Sigmoid colon (tissue), 3 donors: ENCODE measurements at regions not wholly inside any gene's neighbourhood (a gene's known extent, or its start where the extent isn't known, plus 50 kb on each side); places are given as distances from the start of the nearest gene placed in this dataset.

Source experiments
- POLR2A ChIP-seq, 2 donors: fragments of 450-650 bp; IDR thresholded peaks; one replicate each; pipeline ENCODE4 v1.6.1; 2016; ENCODE audit warnings: antibody characterized with exemption in 2 of 2, mild to moderate bottlenecking in 2 of 2, moderate library complexity in 2 of 2
- TF ChIP-seq, protein P1 (sequence below), 4 experiments: fragments of 450-650 bp in 3 of 4; fragments of 200-600 bp in 1 of 4; IDR thresholded peaks; one replicate each; pipeline ENCODE4 v1.5.1; 2016 to 2019; ENCODE audit warnings: antibody characterized with exemption in 4 of 4, mild to moderate bottlenecking in 3 of 4, moderate library complexity in 2 of 4

DNA sequence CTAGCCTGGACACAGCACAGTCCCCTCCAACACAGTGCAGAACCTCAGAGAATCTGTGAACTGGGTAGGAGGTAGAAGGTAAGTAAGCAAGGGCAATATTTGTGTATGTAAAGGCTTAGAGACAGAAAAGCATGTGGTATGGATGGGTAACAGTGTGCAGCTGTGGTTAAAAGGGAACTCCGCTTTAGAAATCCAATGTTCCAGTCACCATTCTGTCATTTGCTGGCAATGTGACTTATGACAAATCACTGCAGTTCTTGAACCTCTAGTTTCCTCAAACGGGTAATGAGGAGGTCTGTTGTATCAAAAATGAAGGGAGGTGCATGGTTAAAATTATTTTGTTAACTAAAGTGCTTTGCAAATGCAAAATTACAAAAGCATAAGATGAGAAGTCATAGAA, 125.5 kb upstream of the IFNE start:
- TF ChIP-seq, protein P1, sequence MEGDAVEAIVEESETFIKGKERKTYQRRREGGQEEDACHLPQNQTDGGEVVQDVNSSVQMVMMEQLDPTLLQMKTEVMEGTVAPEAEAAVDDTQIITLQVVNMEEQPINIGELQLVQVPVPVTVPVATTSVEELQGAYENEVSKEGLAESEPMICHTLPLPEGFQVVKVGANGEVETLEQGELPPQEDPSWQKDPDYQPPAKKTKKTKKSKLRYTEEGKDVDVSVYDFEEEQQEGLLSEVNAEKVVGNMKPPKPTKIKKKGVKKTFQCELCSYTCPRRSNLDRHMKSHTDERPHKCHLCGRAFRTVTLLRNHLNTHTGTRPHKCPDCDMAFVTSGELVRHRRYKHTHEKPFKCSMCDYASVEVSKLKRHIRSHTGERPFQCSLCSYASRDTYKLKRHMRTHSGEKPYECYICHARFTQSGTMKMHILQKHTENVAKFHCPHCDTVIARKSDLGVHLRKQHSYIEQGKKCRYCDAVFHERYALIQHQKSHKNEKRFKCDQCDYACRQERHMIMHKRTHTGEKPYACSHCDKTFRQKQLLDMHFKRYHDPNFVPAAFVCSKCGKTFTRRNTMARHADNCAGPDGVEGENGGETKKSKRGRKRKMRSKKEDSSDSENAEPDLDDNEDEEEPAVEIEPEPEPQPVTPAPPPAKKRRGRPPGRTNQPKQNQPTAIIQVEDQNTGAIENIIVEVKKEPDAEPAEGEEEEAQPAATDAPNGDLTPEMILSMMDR (IDR thresholded peaks at IDR 0.05) = no peak
- TF ChIP-seq POLR2A (IDR thresholded peaks at IDR 0.05) = no peak
